Activated T-cell treated with anti-CD3 and anti-CD28 coated beads, Interleukin-2, amount 50 U/mL, for 1 hour (primary cell): ENCODE measurements at regions not wholly inside any gene's neighbourhood (a gene's known extent, or its start where the extent isn't known, plus 50 kb on each side); places are given as distances from the start of the nearest gene placed in this dataset.

Experiments used
- DNase-seq: peaks from one replicate; pipeline ENCODE4 v3.0.0-alpha.2; 2020

DNA sequence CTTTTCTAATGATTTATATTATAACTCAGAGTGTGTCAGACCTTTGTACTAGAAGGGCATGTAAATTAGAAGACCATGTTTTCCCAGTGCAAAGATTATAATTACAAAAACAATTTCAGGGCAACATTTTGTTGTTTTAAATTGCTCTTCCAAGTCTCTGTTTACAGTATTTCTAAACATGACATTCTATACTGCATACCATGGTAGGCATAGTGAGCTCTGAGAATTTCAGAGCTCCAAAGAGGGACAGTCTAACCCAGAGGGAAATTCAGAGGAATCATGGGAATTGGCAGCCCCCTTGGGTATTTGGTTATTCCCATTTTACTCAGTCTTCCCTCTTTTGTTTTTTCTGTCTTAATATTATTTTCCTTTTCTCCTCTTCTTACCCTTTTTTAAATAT, 361.5 kb upstream of the SEMA6D start:
- DNase-seq, result no peak

DNA sequence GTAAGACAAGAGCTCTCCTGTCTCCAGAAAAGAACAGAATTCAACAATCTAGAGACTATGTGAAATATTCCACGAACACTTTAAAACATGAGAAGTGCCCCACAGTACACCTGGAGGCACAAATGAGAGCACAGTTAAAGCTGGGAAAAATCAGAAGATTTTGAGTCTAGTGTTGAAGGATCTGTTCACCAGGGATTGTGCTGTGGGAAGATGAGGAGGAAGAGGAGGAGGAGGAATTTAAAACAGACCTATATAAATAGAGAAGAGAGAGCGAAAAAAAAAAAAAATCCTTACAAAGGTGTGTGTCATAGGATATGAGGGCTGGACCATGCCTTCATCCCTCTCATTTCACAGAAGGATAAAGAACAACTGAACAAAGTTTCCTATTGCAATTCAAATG, 361.0 kb upstream of the SEMA6D start:
- DNase-seq, result no peak

DNA sequence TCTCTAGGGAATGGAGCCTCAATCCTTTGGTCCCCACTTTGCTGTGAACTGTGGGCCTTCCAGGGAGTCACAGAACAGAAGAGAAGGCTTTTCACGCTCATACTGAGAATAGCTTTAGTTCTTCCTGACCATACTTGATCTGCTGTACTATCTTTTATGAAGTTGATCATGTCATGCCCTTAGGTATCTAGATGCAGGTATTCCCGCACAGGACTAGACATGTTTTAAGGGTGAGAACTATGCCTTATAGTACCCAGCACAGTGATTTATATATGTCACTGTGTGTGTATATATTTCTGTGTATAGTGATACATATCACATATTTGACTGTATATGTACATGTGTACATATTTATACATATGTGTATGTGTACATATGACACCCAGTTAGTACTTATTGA, 358.4 kb upstream of the SEMA6D start:
- no peak for DNase-seq

DNA sequence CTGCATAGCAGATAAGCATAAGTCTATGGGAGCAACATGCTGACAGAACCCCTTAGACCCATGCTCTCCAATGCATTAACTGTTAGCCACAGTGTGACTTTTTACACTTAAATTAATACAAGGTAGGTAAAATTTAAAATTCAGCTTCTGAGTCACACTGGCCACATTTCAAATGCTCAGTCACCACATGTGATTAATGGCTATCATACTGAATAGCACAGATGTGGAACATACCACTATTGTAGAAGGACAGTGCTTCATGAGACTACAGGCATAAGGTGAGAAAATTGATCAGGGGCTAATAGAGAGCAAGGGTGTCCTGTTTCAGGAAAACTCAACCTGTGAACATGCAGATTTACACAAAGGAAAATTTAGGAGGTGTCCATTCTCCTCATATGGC, 357.0 kb upstream of the SEMA6D start:
- no peak for DNase-seq

DNA sequence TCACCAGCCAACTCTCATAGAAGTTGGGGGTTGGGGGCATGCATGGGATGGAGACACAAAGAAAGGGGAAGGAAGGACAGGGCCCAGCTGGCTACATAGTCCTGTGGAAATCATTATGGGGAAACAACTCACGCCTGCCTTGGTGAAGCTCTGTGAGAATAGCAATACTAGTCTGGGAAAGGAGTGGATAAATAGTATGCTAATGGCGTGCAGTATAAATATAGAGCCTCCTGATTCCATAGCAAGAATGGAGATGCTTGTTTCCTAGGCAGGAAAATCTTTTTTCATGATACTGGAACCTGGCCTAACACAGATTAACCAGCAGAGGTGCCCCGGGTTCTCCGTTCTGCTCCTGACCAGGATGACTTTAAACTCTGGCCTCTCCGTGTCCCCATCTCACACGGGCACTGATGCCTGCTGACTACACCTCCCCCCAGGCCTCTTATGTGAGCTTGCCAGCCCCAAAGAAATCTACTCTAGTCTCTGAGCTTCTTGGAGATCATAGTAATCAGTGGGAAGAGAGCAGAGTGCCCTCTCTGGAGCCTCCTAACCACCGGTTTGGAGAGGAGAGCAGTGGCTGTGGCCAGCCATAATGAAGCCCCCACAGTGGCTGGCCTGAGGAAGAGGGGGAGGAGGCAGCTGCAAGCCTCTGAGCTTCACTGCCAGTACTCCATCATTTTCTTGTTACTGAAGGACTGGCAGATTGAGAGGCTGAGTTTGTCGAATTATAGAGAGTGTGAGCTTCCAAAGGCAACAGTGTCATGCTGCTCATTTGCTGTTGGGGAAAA, 355.0 kb upstream of the SEMA6D start:
- DNase-seq, result no peak

DNA sequence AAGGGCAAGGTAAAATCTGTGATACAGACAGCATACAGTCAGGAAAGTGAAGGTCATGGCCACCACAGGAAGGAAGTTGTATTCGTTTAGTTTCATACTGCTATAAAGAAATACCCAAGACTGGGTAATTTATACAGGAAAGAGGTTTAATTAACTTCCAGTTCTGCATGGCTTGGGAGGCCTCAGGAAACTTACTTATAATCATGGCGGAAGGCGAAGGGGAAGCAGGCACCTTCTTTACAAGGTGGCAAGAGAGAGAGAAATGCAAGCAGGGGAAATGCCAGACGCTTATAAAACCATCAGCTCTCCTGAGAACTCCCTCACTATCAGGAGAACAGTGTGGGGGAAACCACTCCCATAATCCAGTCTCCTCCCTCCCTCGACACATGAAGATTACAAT, 353.7 kb upstream of the SEMA6D start:
- no peak for DNase-seq

DNA sequence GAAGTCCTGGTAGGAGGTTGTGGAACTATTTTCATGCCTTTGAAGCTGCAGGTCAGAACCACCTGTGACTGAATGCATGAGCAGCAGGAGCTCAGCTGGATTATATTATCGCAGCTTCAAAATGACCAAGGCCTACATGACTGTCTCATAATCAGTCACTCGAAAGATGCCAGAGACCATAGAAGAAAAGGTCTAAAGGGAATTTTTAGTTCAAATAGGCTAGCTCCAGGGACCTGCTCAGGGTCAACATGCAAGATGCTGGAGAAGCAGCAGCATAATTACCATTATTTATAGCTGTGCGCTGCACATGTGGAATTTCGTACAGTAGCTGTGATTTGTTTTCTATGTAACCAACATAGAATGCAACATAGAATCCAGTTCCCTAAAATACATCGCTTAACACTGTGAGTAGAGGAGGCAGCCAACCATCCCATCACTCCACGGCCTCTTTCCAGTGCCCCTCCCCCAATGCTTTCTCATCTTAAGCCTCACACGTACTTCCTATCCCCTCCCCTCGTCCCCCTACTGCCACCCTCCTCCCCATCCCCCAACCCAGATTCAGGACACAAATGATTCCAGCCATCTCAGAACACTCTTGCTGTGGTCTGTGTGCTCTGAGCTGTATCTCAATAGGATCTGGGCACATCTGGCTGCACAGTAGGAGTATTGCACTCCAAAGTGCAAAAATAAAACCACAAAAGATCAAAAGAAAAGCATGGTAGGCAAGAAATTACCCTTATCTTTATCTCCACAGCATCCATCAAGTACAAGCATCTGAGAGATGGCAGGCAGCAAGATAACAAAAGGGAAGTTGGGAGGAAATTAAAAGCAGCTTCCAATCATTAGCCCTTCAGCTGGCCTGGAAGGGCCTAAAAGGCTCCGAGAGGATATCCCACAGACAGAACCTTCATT, 352.8 kb upstream of the SEMA6D start:
- DNase-seq, result no peak

DNA sequence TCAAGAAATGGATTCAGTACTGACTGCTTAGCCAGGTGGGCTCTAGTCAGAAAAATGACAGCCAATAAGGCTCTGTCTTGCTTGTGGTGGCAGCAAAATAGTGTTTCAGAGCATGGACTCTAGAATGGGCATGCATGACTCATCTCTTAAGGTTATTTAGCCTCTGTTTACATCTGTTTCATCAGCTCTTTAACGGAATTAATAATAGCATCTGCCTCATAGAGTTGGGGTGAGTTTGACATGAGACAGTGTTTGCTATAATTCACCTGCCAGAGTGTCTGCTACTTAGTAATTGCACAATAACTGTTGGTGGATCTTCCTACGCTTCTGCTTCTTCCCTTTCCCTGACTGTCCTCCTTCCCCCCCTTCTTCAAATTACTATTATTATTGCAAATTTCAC, 350.4 kb upstream of the SEMA6D start:
- DNase-seq, result no peak

DNA sequence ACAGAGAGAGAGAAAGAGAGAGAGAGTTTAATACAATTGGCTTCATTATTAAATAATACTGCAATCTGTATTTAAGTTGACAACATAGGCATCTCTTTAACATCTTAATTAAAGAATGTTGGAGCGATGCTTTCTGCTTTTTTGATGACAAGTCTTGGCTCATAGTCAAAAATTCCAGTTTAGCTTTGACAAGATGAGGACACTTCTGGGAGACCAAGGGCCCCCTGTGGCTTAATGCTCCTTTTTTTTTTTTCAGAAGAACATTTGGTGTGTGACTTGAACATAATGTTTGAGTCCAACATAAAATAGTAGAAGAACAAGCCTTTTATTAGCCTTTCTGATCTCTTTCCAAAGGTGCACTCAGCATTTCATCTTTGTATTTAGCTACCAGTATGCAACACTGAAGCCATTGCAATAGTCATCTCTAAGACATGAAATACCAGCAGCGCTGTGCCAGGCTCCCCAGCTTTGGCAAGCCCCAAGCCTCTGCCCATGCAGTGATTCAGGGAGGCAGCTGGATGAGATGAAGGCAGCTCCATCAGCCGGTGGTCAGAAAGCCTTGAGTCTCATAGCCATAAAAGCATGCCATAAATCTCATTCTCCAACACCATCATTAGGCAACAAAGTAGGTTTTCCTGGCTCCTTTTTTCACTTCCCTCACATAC, 349.4 kb upstream of the SEMA6D start:
- no peak for DNase-seq

DNA sequence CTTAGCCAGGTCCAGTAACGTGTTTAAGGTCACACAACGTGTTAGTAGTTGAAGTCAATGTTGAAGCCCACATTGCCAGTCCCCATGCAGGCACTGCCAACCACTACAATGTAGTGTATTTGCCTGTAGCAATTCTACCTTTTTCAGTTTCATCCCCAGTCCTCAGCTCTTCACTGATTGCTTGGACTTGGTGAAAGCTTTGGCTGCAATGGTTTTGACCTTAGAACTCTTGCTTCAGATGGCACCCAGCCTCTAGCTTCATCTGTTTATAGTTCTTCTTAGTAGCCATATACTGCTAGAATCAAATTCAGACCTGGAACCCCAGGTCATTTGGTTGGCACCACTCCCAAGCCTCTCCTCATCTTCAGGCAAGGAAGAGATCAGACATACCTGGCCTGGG, 345.4 kb upstream of the SEMA6D start:
- DNase-seq, result no peak

DNA sequence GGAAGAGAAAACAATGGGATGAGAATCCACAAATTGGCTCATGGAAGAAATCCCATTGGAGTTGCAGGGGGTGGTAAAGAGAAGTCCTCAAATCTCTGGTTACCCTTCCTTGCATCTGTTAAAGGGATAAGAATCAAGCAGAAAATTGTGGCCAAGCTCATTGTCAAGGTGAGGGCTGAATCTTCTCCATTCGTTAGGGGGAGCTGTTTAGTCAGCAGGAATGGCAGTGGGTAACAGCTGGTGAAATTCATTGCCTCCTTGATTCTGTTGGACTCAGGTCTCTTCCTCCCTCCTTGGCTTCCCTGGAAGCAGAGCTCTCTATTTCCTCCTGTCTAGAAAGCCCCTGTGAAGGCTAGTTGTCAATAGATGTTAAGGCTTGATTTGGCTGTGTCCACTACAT, 343.1 kb upstream of the SEMA6D start:
- DNase-seq, result no peak

DNA sequence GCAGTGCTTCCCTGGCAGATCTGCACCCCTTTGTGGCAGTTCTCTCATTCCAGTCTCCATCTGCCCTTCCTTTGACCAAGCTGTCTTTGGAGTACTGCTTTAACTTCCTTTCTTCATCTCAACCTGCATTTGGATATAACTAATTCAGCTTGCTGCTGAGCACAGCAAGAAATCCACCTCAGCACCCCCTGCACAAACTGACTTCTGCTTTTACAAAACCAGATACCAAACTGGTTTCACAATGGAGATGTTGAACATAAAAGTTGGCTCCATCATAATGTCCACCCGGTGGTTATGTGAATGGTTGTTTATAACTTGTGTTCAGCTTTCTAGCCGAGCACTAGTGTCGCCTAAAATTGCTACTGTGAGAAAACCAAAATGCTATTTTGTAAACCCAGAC, 341.1 kb upstream of the SEMA6D start:
- no peak for DNase-seq

DNA sequence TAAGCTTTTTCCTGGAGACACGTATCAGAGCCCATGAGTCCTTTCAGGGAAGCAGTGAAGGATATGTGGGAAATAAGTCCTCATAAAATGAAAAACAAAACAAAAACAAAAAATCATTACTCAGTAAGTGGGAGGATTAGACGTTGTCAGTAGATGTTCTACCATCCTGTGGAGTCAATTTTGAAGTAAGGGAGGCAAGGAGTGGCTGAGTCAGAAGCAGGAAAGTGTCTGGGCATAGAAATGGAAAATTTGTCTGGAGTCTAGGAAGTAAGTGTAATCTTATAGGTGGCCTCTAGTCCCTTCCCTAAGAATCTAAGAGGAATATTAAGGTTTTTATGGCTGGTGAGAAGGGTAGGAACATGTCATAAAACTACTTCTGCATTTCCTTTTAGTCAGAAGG, 339.8 kb upstream of the SEMA6D start:
- no peak for DNase-seq

DNA sequence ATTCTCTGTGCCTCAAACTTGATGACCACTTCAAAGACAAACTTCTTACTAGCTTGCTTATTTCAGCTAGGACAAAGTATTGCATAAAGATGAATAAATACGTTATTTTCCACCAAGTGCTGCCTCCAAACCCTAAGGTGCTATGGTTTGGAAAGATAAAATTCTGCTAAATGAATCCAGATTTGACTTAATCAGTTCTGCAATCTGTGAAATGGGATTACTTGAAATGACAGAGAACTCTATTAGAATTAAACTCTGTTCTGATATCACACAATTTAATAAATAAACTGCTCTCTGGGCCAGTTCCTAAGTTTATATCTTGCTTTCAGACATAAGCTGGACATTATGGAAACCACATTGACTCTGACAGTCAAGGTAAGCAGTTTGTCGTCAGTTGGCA, 338.8 kb upstream of the SEMA6D start:
- no peak for DNase-seq

DNA sequence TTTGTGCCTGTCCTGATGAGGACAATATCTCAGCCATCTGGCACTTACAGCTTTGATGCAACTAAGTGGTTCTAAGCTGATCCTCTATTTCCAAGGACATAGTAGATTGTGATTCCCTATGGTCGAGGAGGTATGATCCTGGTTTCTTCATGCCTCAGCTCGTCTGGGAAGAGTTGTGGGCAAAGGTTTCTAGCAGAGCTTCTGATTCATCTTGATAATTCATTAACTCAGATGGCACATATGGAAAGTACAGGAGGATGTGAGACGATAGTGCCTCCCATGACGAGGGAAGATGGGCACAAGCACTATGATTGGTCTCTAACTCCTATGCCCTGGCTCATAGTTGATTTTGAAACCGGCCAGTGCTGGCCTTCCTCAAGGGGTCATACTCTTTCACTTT, 334.2 kb upstream of the SEMA6D start:
- no peak for DNase-seq

DNA sequence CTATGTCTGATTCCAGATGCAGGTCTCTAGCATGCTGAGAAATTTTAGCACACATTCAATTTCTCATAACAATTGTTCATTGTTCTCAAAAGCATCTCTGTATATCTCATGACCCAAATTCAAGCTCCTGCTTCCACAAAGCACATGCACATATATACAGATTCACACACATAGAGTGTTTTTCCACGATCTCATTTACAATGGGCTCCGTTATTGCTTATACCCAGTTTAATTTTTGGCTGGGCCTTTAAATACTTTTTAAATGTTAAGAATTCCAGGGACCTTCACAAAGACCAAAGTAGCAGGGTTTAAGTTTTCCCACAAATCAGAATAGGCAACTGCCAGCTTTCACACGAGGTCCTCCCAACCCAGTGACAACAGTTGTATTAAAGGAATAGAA, 333.5 kb upstream of the SEMA6D start:
- DNase-seq, result no peak

DNA sequence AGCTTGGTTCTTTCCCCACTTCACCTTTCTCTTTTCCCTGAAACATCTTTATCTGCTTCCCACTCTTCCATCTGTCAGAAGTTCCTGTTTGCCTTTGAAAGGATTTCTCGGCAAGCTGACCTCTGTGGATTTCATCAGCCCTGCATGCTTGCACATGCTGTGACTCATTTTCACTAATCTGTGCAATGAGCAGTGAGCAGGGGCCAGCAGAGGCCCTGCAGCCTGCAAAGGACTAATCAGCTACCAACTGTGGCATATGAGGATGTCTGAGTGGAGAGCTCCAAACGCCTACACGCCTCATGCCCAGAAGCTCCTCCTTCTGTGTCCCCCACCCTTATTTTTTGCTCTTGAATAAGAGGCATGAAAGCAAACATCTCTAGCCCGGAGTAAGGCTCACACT, 333.0 kb upstream of the SEMA6D start:
- DNase-seq, result no peak

DNA sequence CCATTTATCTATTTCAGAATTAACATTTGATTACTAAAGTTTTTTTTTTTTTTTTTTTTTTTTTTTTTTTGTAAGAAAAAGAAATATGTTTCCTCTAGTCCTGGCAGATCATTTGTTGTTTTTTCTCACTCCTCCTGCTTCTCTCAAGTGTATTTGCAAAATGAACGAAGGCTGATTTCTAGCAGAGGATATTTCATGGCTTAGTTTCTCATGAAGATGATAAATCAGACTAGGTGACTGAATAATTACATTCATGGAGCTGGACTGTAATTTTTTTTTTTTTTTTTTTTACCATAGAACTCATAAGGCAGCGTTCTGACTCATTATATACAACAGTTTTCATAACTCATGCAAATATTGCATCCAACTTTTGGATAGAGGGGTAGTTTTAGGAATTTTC, 332.5 kb upstream of the SEMA6D start:
- DNase-seq, result no peak

DNA sequence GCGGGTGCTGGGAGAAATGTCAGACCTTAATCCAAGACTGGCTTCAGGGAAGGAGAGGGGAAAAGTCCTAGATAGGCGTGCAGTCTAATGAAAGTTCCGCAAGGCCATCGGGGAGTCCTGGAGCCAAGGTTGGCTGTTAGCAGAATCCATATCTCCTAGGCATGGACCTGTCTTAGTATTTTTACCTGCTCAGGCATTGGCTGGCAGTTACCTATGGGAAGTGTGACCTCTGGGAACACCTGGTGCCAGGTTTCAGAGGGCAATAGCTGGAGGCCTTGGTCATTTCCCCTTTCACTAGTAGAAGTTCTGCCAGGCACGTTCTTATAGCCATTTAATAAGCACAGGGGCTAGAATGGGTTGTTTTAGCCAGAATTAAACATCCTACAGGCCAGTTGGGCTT, 330.8 kb upstream of the SEMA6D start:
- DNase-seq, result no peak

DNA sequence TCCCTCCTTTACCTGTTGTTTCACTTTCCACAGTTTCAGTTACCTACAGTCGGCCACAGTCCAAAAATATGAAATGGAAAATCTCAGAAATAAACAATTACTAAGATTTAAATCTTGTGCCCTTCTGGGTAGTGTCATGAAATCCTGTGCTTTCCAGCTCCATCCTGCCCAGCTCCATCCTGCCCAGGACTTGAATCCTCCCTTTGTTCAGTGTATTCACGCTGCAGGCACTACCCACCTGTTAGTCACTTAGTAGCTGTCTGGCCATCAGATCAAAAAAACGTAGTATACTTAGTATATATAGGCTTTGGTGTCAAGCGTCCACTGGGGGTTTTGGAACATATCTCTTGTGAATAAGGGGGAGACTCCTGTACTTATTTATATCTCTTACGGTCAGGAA, 329.0 kb upstream of the SEMA6D start:
- no peak for DNase-seq

DNA sequence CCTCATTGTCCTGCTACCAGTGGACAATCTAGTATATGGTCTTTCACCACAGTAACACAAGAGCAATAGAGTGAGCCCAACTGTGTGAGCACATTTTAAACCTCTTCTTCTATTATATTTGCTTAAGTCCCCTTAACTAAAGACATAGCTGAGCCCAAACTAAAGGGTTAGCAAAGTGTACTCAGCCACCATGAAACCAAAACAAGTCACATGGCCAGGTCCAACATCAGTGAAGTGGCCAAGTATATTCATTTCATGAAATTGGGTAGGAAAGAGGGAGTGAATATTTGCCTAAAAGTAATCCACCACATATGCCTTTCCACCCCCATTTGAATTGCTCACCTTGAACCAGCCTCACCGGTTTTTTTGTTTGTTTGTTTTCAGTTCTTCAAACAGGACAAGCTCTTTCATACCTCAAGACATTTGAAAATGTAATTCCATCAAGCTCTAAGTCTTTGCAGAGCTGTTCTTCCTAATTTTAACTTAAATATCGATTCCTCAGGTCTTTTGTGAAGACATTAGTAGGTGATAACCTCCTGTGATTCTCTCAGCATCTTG, 327.0 kb upstream of the SEMA6D start:
- no peak for DNase-seq

DNA sequence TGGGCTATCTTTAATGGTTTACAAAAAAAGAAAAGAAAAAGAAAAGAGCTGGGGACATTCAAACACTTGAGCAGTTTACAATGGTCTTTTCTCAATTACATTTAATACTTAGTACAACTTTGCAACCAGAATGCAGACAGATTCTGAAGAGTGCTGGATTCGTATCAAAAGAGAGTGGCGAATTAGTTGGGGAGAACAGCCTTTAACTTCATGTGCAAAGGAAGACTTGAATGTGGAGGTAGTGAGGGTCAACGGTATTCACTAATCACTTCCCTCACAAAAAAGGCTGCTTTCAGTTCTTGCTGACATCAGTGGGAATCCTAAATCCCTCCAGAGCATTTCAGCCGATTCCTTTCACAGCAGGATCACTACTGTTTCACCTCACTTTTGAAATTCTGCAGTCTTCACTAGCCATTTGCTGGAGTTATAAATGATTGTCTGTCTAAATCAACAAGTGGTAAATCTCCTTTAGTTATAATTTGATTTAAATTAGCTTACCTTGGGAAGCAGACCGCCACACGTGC, 323.0 kb upstream of the SEMA6D start:
- no peak for DNase-seq

DNA sequence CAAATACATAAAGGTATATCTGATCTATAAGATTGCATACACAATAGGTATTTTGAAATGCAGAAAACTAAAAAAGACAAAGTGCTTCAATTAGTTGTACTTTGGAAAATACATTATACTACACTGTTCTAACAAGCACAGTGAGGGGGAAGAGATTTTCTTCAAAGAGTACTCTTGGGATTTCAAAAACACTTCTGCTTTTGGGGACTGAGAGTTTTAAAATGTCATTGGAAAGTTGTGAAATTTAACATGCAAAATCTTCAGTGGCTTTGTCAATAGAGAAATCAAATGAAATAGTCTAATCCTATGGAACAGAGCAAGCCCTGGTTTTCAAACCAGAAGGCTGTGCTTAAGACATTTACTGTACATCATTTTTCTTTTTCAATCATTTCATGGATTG, 322.2 kb upstream of the SEMA6D start:
- no peak for DNase-seq
